ENCODE measurements at regions not wholly inside any gene's neighbourhood (a gene's known extent, or its start where the extent isn't known, plus 50 kb on each side); places are given as distances from the start of the nearest gene placed in this dataset.

DNA sequence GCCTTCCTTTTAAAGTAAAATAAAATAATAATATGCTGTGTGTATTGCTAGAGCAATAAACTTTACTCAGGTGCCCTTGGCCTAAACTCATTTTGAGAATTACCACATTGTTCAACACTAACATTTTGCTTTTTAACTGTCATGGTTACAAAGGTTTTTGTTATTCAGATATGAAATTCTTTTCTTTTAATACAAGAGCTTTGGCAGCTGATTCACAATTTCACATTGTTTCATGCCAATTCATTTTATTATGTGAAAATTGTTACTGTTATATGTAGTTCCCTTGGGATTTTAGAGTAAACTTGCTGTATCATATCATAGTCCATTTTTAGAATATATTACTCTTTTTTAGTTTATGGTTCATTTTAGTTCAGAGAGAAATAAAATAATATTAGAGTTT is 65.8 kb upstream of the ZNF804A start:
- Histone ChIP-seq H3K27ac (ENCODE audit: low read length) (no peak overlapping the region), H3K4me1 (ENCODE audit: insufficient read depth, low read length) (no peaks in the 10 kb centered on the region), H3K4me3 (ENCODE audit: low read length) (no peak overlapping the region), H3K9ac (ENCODE audit: low read depth, low read length) (no peak overlapping the region), H3K36me3 (ENCODE audit: insufficient read depth, low read depth, low read length) (no peaks in the 10 kb centered on the region), H3K27me3 (ENCODE audit: insufficient read depth, low read length) (no peaks in the 10 kb centered on the region), H3K9me3 (ENCODE audit: insufficient read depth, low read depth, low read length) (peaks cover 21% of the 10 kb centered on the region)

DNA sequence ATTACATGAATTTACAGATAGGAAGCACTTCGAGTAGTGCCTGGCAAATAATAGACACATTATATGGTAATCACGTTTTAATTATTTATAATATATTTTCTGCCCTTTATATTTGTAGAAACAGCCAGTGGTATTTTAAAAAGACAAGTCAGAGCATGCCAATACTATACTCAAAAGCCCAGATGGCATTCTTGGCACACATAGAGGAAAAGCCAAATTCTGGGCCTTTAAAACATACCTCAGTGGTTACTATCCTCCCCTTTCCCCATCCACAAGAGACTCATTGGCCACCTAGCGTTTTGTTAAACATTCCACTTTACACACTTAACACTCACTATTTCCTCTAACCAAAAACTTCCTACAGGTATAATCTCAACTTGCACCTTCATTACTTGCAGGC is 63.3 kb upstream of the ZNF804A start:
- H3K27ac ChIP-seq (ENCODE audit: low read length): no peak overlapping the region

DNA sequence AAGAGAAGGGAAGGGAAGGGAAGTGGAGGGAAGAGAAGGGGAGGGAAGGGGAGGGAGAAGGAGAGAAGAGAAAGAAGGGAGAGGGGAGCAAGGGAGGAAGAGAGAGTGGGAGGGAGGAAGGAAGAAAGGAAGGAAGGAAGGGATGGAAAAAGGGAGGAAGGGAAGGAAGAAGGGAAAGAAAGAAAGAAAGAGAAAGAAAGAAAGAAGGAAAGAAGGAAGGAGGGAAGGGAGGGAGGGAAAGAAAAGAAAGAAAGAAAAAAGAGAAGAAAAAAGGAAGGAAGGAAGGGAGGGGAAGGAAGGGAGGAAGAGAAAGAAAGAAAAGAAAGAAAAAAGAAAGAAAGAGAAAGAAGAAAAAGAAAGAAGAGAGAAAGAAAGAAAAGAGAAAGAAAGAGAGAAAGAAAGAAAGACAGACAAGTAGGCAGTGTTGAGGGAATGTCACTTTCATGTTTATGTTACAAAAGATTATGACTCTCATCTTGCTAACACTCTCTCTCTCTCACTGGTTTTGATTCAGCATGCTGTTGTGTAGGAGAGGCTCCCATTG is 58.0 kb upstream of the ZNF804A start:
- no peaks in the 10 kb centered on the region for H3K4me1 ChIP-seq (ENCODE audit: insufficient read depth, low read length)
- no peak overlapping the region for H3K4me3 ChIP-seq (ENCODE audit: low read length)
- H3K27me3 ChIP-seq (ENCODE audit: insufficient read depth, low read length): no peaks in the 10 kb centered on the region
- H3K36me3 ChIP-seq (ENCODE audit: insufficient read depth, low read depth, low read length): no peaks in the 10 kb centered on the region
- no peak overlapping the region for H3K27ac ChIP-seq (ENCODE audit: low read length)
- no peaks in the 10 kb centered on the region for H3K9me3 ChIP-seq (ENCODE audit: insufficient read depth, low read depth, low read length)
- H3K9ac ChIP-seq (ENCODE audit: low read depth, low read length): no peak overlapping the region

More for the DNA sequence above, 63.3 kb upstream of the ZNF804A start:
- Histone ChIP-seq H3K4me3 (ENCODE audit: low read length) (no peak overlapping the region), H3K36me3 (ENCODE audit: insufficient read depth, low read depth, low read length) (no peaks in the 10 kb centered on the region), H3K9ac (ENCODE audit: low read depth, low read length) (no peak overlapping the region), H3K27me3 (ENCODE audit: insufficient read depth, low read length) (no peaks in the 10 kb centered on the region), H3K9me3 (ENCODE audit: insufficient read depth, low read depth, low read length) (no peaks in the 10 kb centered on the region; the same call in 1 of the 2 replicates), H3K4me1 (ENCODE audit: insufficient read depth, low read length) (no peaks in the 10 kb centered on the region)

- H3K4me1 ChIP-seq (ENCODE audit: insufficient read depth, low read length): no peaks in the 10 kb centered on the region
- H3K36me3 ChIP-seq (ENCODE audit: insufficient read depth, low read depth, low read length): no peaks in the 10 kb centered on the region
- H3K27me3 ChIP-seq (ENCODE audit: insufficient read depth, low read length): no peaks in the 10 kb centered on the region
- H3K27ac ChIP-seq (ENCODE audit: low read length): no peak overlapping the region
- no peak overlapping the region for H3K9ac ChIP-seq (ENCODE audit: low read depth, low read length)
- no peak overlapping the region for H3K4me3 ChIP-seq (ENCODE audit: low read length)
- H3K9me3 ChIP-seq (ENCODE audit: insufficient read depth, low read depth, low read length): no peaks in the 10 kb centered on the region
Measured at GRCh38 chr2:184541591-184541990, 56.7 kb upstream of the ZNF804A start.

- Histone ChIP-seq H3K9me3 (ENCODE audit: insufficient read depth, low read depth, low read length) (peaks cover 4% of the 10 kb centered on the region; the same call in 1 of the 2 replicates), H3K4me1 (ENCODE audit: insufficient read depth, low read length) (no peaks in the 10 kb centered on the region), H3K4me3 (ENCODE audit: low read length) (no peak overlapping the region), H3K36me3 (ENCODE audit: insufficient read depth, low read depth, low read length) (no peaks in the 10 kb centered on the region), H3K27me3 (ENCODE audit: insufficient read depth, low read length) (no peaks in the 10 kb centered on the region), H3K27ac (ENCODE audit: low read length) (no peak overlapping the region), H3K9ac (ENCODE audit: low read depth, low read length) (no peak overlapping the region)
Measured at GRCh38 chr2:184543832-184544231, 54.5 kb upstream of the ZNF804A start.
